GM12873 (cell line): ENCODE measurements at regions not wholly inside any gene's neighbourhood (a gene's known extent, or its start where the extent isn't known, plus 50 kb on each side); places are given as distances from the start of the nearest gene placed in this dataset.

Experiments
- CTCF ChIP-seq: IDR thresholded peaks from 2 replicates; pipeline ENCODE4 v1.5.1; 2012; ENCODE audit warnings: low read depth, mild to moderate bottlenecking, moderate library complexity, low read length, control low read depth; ENCODE audit not compliant: insufficient read depth; ENCODE audit errors: missing control alignments

GRCh38 chr10:84993251-84994035, 665.1 kb downstream of the CCSER2 start:
- no peak for TF ChIP-seq CTCF

- no peak for TF ChIP-seq CTCF
Measured at GRCh38 chr10:84994722-84995121, 666.3 kb downstream of the CCSER2 start.

GRCh38 chr10:84996580-84996979, 668.2 kb downstream of the CCSER2 start:
- TF ChIP-seq CTCF, result no peak

- TF ChIP-seq CTCF, result no peak
Measured at GRCh38 chr10:84997870-84998269, 669.5 kb downstream of the CCSER2 start.

GRCh38 chr10:84999929-85000328, 671.5 kb downstream of the CCSER2 start:
- no peak for TF ChIP-seq CTCF

GRCh38 chr10:85003083-85003482, 674.7 kb downstream of the CCSER2 start:
- no peak for TF ChIP-seq CTCF

GRCh38 chr10:85008488-85009184, 680.2 kb downstream of the CCSER2 start:
- TF ChIP-seq CTCF, result no peak
